CD4-positive, CD25-positive, alpha-beta regulatory T cell (primary cell): ENCODE measurements at regions not wholly inside any gene's neighbourhood (a gene's known extent, or its start where the extent isn't known, plus 50 kb on each side); places are given as distances from the start of the nearest gene placed in this dataset.

Source experiments
- ATAC-seq, 2 donors: fragments of 150-1000 bp; cut with Tn5 transposase; one replicate each; pipeline ENCODE4 v1.10.0; 2021; ENCODE audit warnings: low read depth in 2 of 2, moderate number of reproducible peaks in 2 of 2, moderate library complexity in 1 of 2
- DNase-seq, 3 donors: peaks; one replicate each; pipeline versions ENCODE4 v3.0.0 to v3.0.0-alpha.2; 2012 to 2022; ENCODE audit warnings: mixed read lengths in 1 of 3
- H3K27ac ChIP-seq: one replicate; pipeline ENCODE4 v1.7.0; 2013; ENCODE audit warnings: mild to moderate bottlenecking, low read length; ENCODE audit not compliant: insufficient read depth, poor library complexity, severe bottlenecking
- H3K27me3 ChIP-seq: one replicate; pipeline ENCODE4 v1.7.0; 2013; ENCODE audit warnings: low read length; ENCODE audit not compliant: control insufficient read depth, insufficient read depth
- H3K36me3 ChIP-seq: one replicate; pipeline ENCODE4 v1.7.0; 2013; ENCODE audit warnings: mild to moderate bottlenecking, low read length, moderate library complexity; ENCODE audit not compliant: control insufficient read depth, insufficient read depth
- H3K4me1 ChIP-seq: 2 replicates; pipeline ENCODE4 v1.7.0; 2013; ENCODE audit warnings: mild to moderate bottlenecking, low read length; ENCODE audit not compliant: insufficient read depth, control insufficient read depth, poor library complexity, severe bottlenecking
- H3K4me3 ChIP-seq: one replicate; pipeline ENCODE4 v1.7.0; 2013; ENCODE audit warnings: low read depth, mild to moderate bottlenecking, low read length, moderate library complexity
- H3K9me3 ChIP-seq, 2 experiments: 1 replicate in 1 of 2; 2 replicates in 1 of 2; pipeline ENCODE4 v1.7.0; 2013; ENCODE audit warnings: low read length in 2 of 2, mild to moderate bottlenecking in 1 of 2, moderate library complexity in 1 of 2; ENCODE audit not compliant: control insufficient read depth in 2 of 2
- H3K27ac Mint-ChIP-seq, 3 donors: one replicate each; pipeline ENCODE4 v1.8.0; 2020 to 2022; ENCODE audit warnings: mild to moderate bottlenecking in 3 of 3, mixed read lengths in 3 of 3, moderate library complexity in 2 of 3
- H3K27me3 Mint-ChIP-seq: one replicate; pipeline ENCODE4 v1.8.0; 2022; ENCODE audit warnings: mild to moderate bottlenecking, mixed read lengths
- H3K36me3 Mint-ChIP-seq: one replicate; pipeline ENCODE4 v1.8.0; 2020; ENCODE audit warnings: mixed read lengths
- H3K4me1 Mint-ChIP-seq, 4 donors: one replicate each; pipeline ENCODE4 v1.8.0; 2020 to 2022; ENCODE audit warnings: mixed read lengths in 4 of 4, mild to moderate bottlenecking in 1 of 4
- H3K4me3 Mint-ChIP-seq, 4 donors: one replicate each; pipeline ENCODE4 v1.8.0; 2020 to 2022; ENCODE audit warnings: mild to moderate bottlenecking in 4 of 4, mixed read lengths in 4 of 4, moderate library complexity in 3 of 4
- H3K9me3 Mint-ChIP-seq, 7 donors: one replicate each; pipeline ENCODE4 v1.8.0; 2020 to 2022; ENCODE audit warnings: mixed read lengths in 7 of 7, mild to moderate bottlenecking in 3 of 7, moderate library complexity in 2 of 7

- ATAC-seq, result no peak
- Histone ChIP-seq H3K27me3 (no peaks in the 10 kb centered on the region), H3K4me1 (no peaks in the 10 kb centered on the region), H3K9me3 (no peaks in the 10 kb centered on the region), H3K27ac (no peak overlapping the region), H3K4me3 (no peak overlapping the region), H3K36me3 (no peaks in the 10 kb centered on the region)
- Mint-ChIP-seq H3K4me3 (no peak overlapping the region), H3K36me3 (no peaks in the 10 kb centered on the region), H3K4me1 (peaks cover 4 to 14% (median 7%) of the 10 kb centered on the region in 4 donors), H3K27me3 (no peaks in the 10 kb centered on the region), H3K27ac (peak overlapping the region in 1 of 3 donors; percentile 77), H3K9me3 (peaks cover 0 to 2% (median 0%) of the 10 kb centered on the region in 7 donors)
- no peak for DNase-seq
Observed at GRCh38 chr6:2375443-2375842, 130.0 kb upstream of the GMDS start.

- no peaks in the 10 kb centered on the region for H3K27me3 Mint-ChIP-seq
- H3K4me3 Mint-ChIP-seq, result no peak overlapping the region
- DNase-seq (peak in 1 of 3 donors; percentile 19), ATAC-seq (no peak)
- H3K27ac ChIP-seq, result no peak overlapping the region
- no peaks in the 10 kb centered on the region for H3K4me1 ChIP-seq
- H3K36me3 Mint-ChIP-seq, result no peaks in the 10 kb centered on the region
- peak overlapping the region in 1 of 3 donors; percentile 67 for H3K27ac Mint-ChIP-seq
- no peaks in the 10 kb centered on the region for H3K9me3 ChIP-seq
- H3K4me1 Mint-ChIP-seq, result no peaks in the 10 kb centered on the region
- no peaks in the 10 kb centered on the region for H3K36me3 ChIP-seq
- H3K9me3 Mint-ChIP-seq, result no peaks in the 10 kb centered on the region
- no peak overlapping the region for H3K4me3 ChIP-seq
- H3K27me3 ChIP-seq, result no peaks in the 10 kb centered on the region
Observed at GRCh38 chr6:2369606-2370005, 124.2 kb upstream of the GMDS start.

- Mint-ChIP-seq H3K4me3 (no peak overlapping the region), H3K9me3 (no peaks in the 10 kb centered on the region), H3K27me3 (no peaks in the 10 kb centered on the region), H3K27ac (no peak overlapping the region), H3K36me3 (peaks cover 22% of the 10 kb centered on the region), H3K4me1 (peaks cover 0 to 2% (median 0%) of the 10 kb centered on the region in 4 donors)
- ATAC-seq, result no peak
- Histone ChIP-seq H3K27ac (no peak overlapping the region), H3K4me3 (no peak overlapping the region), H3K27me3 (no peaks in the 10 kb centered on the region), H3K9me3 (no peaks in the 10 kb centered on the region), H3K36me3 (no peaks in the 10 kb centered on the region), H3K4me1 (no peaks in the 10 kb centered on the region)
- DNase-seq, result no peak
Observed at GRCh38 chr6:2363211-2363610, 117.8 kb upstream of the GMDS start.

GRCh38 chr6:2361195-2361594, 115.8 kb upstream of the GMDS start:
- H3K9me3 Mint-ChIP-seq, result no peaks in the 10 kb centered on the region

GRCh38 chr6:2360716-2361115, 115.3 kb upstream of the GMDS start:
- Mint-ChIP-seq H3K27ac (no peak overlapping the region), H3K36me3 (peaks cover 23% of the 10 kb centered on the region), H3K4me1 (peaks cover 0 to 2% (median 0%) of the 10 kb centered on the region in 4 donors), H3K27me3 (no peaks in the 10 kb centered on the region), H3K4me3 (no peak overlapping the region), H3K9me3 (no peaks in the 10 kb centered on the region)
- Histone ChIP-seq H3K27me3 (no peaks in the 10 kb centered on the region), H3K4me3 (no peak overlapping the region), H3K27ac (no peak overlapping the region), H3K36me3 (no peaks in the 10 kb centered on the region), H3K4me1 (no peaks in the 10 kb centered on the region), H3K9me3 (no peaks in the 10 kb centered on the region)
- no peak for DNase-seq
- no peak for ATAC-seq

More at GRCh38 chr6:2361195-2361594, 115.8 kb upstream of the GMDS start:
- no peak overlapping the region for H3K4me3 Mint-ChIP-seq
- Histone ChIP-seq H3K4me1 (no peaks in the 10 kb centered on the region), H3K36me3 (no peaks in the 10 kb centered on the region), H3K27me3 (no peaks in the 10 kb centered on the region), H3K27ac (no peak overlapping the region), H3K4me3 (no peak overlapping the region), H3K9me3 (no peaks in the 10 kb centered on the region)
- DNase-seq (no peak), ATAC-seq (no peak)
- no peaks in the 10 kb centered on the region for H3K27me3 Mint-ChIP-seq
- H3K27ac Mint-ChIP-seq, result no peak overlapping the region
- peaks cover 23% of the 10 kb centered on the region for H3K36me3 Mint-ChIP-seq
- peaks cover 0 to 2% (median 0%) of the 10 kb centered on the region in 4 donors for H3K4me1 Mint-ChIP-seq

GRCh38 chr6:2360126-2360525, 114.7 kb upstream of the GMDS start:
- Histone ChIP-seq H3K4me1 (no peaks in the 10 kb centered on the region), H3K27me3 (no peaks in the 10 kb centered on the region), H3K36me3 (no peaks in the 10 kb centered on the region), H3K4me3 (no peak overlapping the region), H3K9me3 (no peaks in the 10 kb centered on the region), H3K27ac (no peak overlapping the region)
- no peak for ATAC-seq
- Mint-ChIP-seq H3K4me3 (no peak overlapping the region), H3K4me1 (peaks cover 0 to 2% (median 0%) of the 10 kb centered on the region in 4 donors), H3K27ac (no peak overlapping the region), H3K9me3 (no peaks in the 10 kb centered on the region), H3K27me3 (no peaks in the 10 kb centered on the region), H3K36me3 (peaks cover 23% of the 10 kb centered on the region)
- no peak for DNase-seq

GRCh38 chr6:2355150-2355549, 109.7 kb upstream of the GMDS start:
- Mint-ChIP-seq H3K4me1 (peaks cover 0 to 2% (median 0%) of the 10 kb centered on the region in 4 donors), H3K27me3 (no peaks in the 10 kb centered on the region), H3K27ac (no peak overlapping the region), H3K9me3 (no peaks in the 10 kb centered on the region), H3K36me3 (peaks cover 10% of the 10 kb centered on the region), H3K4me3 (no peak overlapping the region)
- H3K4me1 ChIP-seq, result no peaks in the 10 kb centered on the region
- H3K4me3 ChIP-seq, result no peak overlapping the region
- no peaks in the 10 kb centered on the region for H3K27me3 ChIP-seq
- H3K9me3 ChIP-seq, result no peaks in the 10 kb centered on the region
- ATAC-seq, result no peak
- DNase-seq, result no peak
- no peaks in the 10 kb centered on the region for H3K36me3 ChIP-seq
- H3K27ac ChIP-seq, result no peak overlapping the region

GRCh38 chr6:2354138-2354491, 108.7 kb upstream of the GMDS start:
- Histone ChIP-seq H3K36me3 (no peaks in the 10 kb centered on the region), H3K4me3 (no peak overlapping the region), H3K27me3 (no peaks in the 10 kb centered on the region), H3K4me1 (no peaks in the 10 kb centered on the region), H3K9me3 (no peaks in the 10 kb centered on the region), H3K27ac (no peak overlapping the region)
- Mint-ChIP-seq H3K27ac (no peak overlapping the region), H3K4me3 (no peak overlapping the region), H3K9me3 (no peaks in the 10 kb centered on the region), H3K27me3 (no peaks in the 10 kb centered on the region), H3K4me1 (peaks cover 0 to 2% (median 0%) of the 10 kb centered on the region in 4 donors), H3K36me3 (peaks cover 3% of the 10 kb centered on the region)
- DNase-seq, result no peak
- ATAC-seq, result no peak
